ENCODE measurements at regions not wholly inside any gene's neighbourhood (a gene's known extent, or its start where the extent isn't known, plus 50 kb on each side); places are given as distances from the start of the nearest gene placed in this dataset.
"Not testable (repeated sequence)": the region's sequence is repeated elsewhere in the genome, so short reads cannot be mapped to it uniquely, and the experiment has no call there.

GRCh38 chr2:220371211-220371610 lies 743.8 kb downstream of the SLC4A3 start:
- no peak for TF ChIP-seq CTCF (IDR thresholded peaks at IDR 0.05; ENCODE audit: borderline replicate concordance, insufficient read depth, low read depth, low read length)

GRCh38 chr2:220373878-220374277 lies 746.4 kb downstream of the SLC4A3 start:
- no peak for TF ChIP-seq CTCF (IDR thresholded peaks at IDR 0.05; ENCODE audit: borderline replicate concordance, insufficient read depth, low read depth, low read length)
- H3K4me3 ChIP-seq (ENCODE audit: low read depth, low read length): no peak overlapping the region

More at GRCh38 chr2:220371211-220371610, 743.8 kb downstream of the SLC4A3 start:
- no peak overlapping the region for H3K4me3 ChIP-seq (ENCODE audit: low read depth, low read length)

- no peak overlapping the region for H3K4me3 ChIP-seq (ENCODE audit: low read depth, low read length)
- TF ChIP-seq CTCF (IDR thresholded peaks at IDR 0.05; ENCODE audit: borderline replicate concordance, insufficient read depth, low read depth, low read length): no peak
Measured at GRCh38 chr2:220374282-220374681, 746.9 kb downstream of the SLC4A3 start.

- H3K4me3 ChIP-seq (ENCODE audit: low read depth, low read length): no peak overlapping the region
- no peak for TF ChIP-seq CTCF (IDR thresholded peaks at IDR 0.05; ENCODE audit: borderline replicate concordance, insufficient read depth, low read depth, low read length)
Measured at GRCh38 chr2:220377482-220378155, 750.2 kb downstream of the SLC4A3 start.

GRCh38 chr2:220387758-220388157 lies 760.3 kb downstream of the SLC4A3 start:
- H3K4me3 ChIP-seq (ENCODE audit: low read depth, low read length): not testable (repeated sequence)

- H3K4me3 ChIP-seq (ENCODE audit: low read depth, low read length): no peak overlapping the region
- no peak for TF ChIP-seq CTCF (IDR thresholded peaks at IDR 0.05; ENCODE audit: borderline replicate concordance, insufficient read depth, low read depth, low read length)
Measured at GRCh38 chr2:220393711-220394110, 766.3 kb downstream of the SLC4A3 start.

GRCh38 chr2:220394433-220394832 lies 767.0 kb downstream of the SLC4A3 start:
- no peak overlapping the region for H3K4me3 ChIP-seq (ENCODE audit: low read depth, low read length)
- no peak for TF ChIP-seq CTCF (IDR thresholded peaks at IDR 0.05; ENCODE audit: borderline replicate concordance, insufficient read depth, low read depth, low read length)

Measured in GM12875 (cell line).